HG03139 (cell line): ENCODE measurements at regions not wholly inside any gene's neighbourhood (a gene's known extent, or its start where the extent isn't known, plus 50 kb on each side); places are given as distances from the start of the nearest gene placed in this dataset.

Source experiments
- ATAC-seq: cut with Tn5 transposase; IDR thresholded peaks from one replicate; pipeline ENCODE4 v1.9.1; 2021; ENCODE audit not compliant: unreplicated experiment

DNA sequence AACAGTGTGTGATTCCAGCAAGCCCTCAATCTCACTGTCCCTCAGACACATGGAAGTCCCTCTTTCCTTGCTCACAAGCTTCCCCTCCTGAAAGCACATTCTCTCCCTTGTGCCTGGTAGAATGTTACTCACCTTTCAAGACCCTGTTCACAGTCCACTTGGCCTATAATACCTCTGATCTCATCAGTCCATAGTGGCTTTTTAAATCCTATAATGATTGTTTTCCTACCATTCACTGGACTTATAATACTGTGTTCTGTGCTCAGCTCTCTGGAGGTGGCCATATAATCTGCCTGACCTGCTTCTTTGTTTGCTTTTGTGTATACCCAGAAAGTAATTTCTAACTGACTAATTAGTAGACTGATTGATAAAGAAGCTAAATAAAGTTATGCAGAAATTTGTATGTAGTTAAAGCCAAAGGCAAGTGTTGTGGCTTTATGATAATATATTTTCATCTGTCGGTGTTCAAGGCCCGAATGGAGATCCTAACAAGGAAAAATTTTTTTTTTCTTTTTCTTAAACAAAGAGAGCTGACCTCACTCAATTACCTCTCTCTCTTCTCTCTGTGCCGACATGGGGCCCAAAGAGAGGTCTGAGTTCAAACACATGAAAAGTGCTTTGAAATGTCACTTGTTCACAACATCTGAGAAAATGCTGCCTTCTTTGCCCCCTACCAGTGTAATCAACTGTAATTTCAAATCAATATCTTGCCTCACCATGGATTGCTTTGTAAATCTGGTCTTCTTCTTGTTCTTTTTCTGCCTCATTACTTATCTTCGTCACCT, 1033.0 kb upstream of the PIK3C3 start:
- no peak for ATAC-seq

DNA sequence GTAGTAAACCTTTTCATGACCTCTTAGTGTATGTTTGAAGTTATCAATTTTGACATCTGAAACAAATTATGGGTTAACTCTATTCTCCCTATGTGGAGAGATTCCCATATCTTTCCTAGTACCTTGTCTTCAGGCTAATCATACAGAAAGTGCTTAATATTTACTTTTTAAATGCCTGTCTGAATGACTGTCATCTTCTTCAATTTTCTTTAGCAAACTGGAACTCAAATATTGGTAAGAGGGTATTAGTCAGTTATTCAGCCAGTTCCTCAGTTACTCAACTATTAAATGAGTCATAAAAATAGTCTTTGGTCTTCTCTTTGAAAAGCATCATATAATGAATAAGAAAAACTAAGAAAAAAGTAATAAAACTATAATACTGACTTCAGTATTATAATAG, 1038.0 kb upstream of the PIK3C3 start:
- no peak for ATAC-seq

DNA sequence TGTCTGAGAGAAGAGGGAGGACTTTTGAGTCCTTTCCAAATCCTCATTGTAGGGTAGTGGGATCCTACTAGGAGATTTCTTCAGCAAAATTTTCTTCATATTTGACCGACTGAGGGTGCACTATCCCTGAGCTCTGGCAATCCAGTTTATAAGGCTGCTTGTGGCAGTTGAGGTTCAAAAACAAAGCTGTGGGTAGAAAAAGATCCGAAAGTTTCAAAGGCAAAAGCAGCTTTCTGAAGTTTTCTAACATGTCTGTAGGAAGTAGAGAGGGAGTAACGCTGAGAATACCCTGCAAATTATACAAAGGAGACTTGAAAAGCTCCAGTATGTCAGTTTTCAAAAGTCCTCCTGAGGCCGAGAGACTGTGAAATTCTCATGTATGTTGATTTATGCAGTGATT, 1039.3 kb upstream of the PIK3C3 start:
- no peak for ATAC-seq

DNA sequence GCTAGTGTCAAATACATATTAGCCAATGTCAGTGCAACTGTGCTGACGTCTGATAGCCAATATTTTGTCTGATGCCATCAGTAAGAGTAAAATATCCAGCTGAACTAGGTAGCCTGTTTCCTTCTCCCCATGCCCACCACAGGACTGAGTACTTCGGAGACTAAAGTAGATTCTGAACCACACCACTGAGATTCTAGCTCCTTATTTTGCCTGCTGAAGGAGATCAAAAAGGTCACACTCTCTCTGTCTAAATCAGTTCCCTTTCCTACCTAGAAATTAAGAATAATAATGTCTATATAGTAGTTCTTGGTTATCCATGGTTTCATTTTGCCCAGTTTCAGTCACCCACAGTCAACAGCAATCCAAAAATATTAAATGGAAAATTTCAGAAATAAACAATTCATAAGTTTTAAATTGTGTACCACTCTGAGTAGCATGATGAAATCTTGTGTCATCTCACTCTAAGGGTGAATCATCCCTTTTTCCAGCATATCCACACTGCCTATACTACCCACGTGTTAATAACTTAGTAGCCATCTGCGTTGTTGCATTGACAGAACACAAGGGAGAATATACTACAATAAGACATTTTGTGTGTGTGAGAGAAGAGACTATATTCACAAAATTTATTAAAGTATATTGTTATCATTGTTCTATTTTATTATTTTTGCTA, 1043.3 kb upstream of the PIK3C3 start:
- ATAC-seq, result no peak

DNA sequence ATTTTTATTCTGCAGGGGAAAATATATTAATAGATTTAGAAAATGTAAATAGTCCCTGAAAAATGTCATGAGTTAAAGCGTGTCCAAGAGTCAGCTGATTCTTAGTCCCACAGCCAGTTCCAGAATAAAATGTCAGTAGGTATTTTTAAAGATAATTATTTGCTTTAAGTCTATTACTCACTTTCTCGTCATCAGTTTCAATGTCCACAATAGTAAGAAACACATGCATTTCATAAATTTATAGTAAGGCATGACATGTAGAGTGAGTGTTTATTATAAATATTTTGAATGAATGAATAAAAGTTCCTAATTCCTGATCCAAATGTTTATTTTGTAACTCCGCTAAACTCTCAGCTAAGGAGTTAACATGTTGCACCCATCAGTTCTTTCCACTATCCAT, 1044.0 kb upstream of the PIK3C3 start:
- no peak for ATAC-seq

DNA sequence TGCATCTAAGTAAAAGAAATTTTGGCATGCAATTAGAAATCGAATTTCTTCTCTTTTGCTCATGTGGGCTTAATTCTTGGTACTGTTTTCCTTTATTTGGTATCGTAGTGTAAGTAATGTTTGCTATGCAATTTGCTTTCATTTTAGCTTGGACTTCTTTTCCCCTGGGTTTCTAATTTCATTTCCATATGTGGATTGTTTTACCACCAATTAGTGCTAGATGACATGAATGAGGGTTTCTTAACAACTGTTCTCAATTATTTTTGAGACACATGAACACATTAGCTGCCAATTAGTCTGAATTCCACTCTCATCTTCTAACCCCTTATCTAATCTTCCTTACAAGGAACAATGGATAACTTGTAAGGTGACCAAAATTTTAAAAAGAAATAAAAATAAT, 1047.2 kb upstream of the PIK3C3 start:
- no peak for ATAC-seq

DNA sequence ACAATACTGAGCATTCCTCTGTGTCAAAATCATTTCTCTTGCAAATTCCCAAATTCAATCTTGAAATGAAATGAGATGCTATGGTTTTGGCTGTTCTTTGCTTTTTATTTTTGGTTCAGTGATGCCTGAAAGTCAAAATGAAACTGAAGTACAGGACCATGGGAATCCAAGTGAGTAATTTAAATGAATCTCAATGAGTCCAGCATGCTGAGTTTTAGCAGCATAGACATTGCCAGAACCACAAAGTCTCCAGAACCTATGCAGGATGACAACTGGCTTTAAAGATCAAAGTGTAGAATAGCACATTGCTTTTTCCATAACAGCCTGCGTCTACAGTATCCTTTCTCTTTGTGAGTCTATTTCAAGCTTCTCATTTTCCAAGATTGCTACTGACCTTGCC, 1050.7 kb upstream of the PIK3C3 start:
- no peak for ATAC-seq

DNA sequence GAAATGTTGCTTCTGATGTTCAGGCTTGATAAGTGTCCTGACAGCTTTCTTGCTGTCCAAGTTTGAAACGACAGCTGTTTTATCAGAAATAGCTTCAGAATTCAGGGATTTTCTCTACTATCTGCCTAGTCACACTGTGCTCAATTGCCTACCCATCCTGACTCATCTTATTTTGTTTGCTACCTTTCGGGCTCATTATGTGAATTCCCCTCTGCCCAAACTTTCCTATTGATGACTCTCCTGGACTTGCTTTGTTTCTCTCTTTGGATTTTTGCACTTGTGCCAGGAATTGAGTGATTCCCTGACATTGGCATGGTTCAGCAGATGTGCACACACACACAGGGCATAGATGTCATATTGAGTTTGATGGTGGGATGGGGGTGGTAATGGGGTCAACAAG, 1052.6 kb upstream of the PIK3C3 start:
- no peak for ATAC-seq

DNA sequence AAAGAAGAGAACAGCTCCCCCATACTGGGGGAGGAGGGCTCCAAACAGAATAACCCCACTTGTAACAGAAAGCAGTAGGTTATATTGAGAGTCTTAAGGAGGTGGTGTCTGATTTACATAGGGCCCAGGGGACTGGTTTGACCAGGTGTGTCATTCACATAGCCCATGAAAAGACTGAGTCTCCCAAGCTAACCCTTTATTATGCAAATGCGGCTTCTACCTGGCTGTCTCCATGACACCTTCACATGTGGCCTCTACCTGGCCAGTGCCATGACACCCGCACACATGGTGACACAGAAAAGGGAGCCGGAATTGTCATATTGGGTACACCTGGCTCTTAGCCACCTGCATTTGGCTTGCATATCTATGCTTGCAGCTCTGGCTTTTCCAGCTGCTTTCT, 1057.2 kb upstream of the PIK3C3 start:
- ATAC-seq, result no peak

DNA sequence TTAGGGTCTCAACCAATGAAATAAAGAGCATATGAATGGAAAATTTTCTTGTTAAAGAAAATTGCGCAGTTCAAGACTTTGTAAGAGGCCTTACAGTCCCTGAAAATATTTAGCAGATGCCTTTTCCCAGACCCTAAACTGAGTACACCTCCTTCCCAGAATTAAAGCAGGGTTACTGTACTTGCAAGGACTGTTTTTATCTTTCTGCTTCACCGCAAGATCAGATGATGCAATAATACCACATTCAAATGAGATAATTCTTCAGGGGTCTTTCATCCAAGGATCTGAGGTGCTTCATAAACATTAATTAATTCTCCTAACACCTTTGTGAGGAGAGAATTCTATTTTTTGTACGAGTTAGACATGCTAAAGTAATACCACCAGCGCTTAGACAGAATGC, 1071.8 kb upstream of the PIK3C3 start:
- no peak for ATAC-seq

DNA sequence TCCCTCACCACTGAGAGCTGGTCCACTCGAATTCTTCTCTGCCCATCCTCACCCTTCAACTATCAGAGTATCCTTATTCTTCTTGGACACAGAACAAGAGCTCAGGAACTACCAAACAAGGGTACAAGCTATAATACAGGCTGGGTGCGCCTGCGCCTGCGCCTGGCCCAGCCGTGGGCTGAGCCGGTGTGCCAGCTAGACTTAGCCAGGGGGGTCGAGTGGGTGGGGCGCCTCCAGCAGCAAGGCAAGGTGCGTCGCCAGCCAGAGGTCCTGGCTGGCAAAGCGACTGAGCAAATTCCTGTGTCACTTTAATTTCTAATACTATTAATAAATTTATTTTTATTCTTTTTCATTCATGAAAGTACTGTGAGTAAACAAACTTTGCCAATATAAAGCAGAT, 1072.6 kb upstream of the PIK3C3 start:
- no peak for ATAC-seq

DNA sequence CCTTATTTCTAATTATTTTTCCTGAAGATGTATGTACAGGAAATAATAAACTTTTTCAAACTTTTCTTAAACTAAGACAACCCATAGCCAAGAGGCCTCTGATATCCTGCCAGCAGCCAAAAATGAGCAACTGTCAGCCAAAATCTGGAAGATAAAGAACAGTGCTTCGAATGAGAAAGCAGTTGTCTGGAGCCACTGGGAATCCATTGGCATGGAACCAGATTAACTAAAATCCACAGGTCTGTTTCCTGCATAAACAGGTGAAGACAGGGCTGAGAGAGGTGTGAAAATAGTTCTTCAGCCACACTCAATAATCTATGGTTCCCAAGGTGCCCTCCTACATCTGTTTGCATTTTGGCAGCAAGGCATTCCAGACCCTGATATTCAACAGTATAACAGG, 1076.7 kb upstream of the PIK3C3 start:
- no peak for ATAC-seq

DNA sequence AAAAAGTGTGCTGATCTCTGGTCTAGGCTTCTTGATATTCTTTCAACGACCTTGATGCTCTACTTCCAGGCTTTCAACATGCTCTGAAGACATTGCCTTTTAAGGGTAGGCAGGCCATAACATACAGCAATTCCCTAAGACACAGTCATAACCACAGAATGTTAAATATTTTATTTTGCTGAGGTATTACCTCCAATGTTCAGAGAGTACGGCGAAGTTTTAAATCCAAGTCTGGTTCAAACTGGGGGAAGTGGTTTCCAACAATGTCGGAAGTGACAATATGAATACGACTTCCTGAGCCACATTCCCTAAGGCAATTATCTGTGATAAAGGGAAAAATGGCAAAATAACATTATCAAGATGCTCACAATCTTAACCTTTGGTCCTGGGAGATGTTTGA, 1077.9 kb upstream of the PIK3C3 start:
- ATAC-seq, result no peak

DNA sequence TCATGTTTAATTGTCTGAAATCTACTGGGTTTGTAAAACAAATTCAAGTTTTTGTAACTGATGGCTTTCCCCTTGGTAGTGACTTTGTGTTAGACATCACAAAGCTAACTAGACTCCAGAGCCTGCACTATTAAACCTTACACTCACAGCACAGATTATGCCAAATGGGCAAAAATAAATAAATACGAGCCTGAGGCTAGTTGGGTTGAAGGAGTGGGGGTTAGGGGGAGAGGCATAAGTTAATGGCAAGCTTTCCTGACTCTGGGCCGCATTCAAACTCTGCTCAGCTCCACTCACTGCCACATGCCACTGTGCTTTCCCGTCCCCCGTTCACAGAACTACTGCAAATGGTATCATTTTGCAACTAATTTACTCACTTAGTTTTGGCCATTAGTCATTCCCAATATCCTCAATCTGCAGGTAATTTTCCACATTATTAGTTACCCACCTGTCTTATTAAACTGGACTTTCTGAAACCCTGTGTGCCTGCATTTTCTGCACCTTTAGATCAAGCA, 1079.9 kb upstream of the PIK3C3 start:
- no peak for ATAC-seq

DNA sequence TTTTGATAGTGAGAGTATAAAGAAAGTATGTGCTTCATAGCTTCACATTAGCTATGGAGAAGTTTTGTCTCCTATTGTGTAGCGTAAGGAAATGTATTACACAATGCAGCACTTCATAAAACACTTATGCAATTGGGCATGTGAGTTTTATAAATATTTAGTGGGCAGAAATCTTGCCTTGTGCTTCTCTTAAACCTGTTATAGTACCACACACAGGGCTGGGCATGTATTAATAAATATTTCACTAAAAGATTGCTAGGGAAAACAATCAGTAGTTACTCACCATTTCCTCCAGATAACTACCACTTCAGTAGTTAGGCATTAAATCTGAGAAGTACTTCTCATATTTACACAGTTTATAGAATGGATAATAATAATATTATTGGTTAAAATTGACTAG, 1080.8 kb upstream of the PIK3C3 start:
- ATAC-seq, result no peak

DNA sequence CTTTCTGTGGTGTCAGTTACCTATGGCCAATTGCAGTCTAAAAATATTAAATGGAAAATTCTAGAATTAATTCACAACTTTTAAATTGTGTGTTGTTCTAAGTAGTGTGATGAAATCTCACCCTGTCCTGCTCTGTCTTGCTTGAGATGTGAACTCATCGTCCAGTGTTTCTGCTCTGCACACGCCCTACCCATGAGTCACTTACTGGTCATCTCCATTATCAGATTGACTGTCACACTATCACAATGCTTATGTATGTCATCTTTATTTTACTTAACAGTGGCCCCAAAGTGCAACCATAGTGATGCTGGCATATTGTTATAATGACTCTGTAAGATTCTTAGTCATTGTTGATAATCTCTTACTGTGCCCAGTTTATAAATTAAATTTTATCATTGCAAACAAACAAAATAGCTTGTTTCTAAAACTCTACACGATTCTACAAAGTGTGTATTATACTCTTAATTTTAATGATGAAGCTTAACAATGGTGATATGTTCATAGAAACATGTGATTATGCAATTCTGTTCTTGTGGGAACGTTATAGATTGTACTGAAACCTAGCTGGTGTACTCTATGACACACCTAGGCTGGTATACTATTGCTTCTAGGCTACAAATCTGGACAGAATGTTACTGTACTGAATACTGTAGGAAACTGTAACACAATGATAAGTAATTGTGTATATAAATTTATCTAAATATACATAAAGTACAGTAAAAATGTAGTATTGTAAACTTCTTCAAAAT, 1086.8 kb upstream of the PIK3C3 start:
- ATAC-seq, result no peak

DNA sequence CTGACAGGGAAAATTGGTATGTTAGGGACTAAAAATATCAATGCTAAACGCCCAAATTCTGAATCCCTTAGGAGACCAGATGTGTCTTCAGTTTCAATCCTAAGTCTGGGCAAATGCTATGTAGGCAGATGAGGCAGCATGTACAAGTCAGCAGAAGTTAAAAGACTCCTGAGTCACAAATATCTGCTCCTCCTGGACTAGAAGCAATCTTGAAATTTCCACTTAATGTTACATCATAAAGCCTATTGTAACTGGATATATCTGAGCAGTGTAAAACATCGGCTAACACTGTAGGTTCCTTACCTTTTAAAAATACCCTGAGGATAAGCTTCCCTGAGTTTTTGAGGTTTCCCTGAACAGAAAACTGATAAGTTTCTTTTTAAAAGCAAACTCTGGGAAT, 1087.6 kb upstream of the PIK3C3 start:
- ATAC-seq, result no peak

DNA sequence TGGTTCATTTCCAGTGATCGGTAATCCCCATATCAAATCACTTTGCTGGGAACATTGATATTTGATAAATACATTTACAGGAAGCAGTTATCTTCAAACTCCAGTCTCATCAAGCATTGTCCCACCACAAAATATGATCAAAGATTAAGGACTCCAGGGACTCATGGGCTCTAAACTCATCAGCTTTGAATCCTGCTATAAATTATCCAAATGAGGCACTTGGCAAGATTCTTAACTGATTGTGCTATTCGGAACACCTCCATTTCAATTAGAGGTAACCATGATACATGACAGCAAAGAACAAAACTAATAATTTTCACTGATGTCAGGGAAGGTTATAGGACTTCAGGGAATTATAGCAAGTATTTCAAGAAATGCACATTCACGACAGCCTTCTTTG, 1088.1 kb upstream of the PIK3C3 start:
- no peak for ATAC-seq

DNA sequence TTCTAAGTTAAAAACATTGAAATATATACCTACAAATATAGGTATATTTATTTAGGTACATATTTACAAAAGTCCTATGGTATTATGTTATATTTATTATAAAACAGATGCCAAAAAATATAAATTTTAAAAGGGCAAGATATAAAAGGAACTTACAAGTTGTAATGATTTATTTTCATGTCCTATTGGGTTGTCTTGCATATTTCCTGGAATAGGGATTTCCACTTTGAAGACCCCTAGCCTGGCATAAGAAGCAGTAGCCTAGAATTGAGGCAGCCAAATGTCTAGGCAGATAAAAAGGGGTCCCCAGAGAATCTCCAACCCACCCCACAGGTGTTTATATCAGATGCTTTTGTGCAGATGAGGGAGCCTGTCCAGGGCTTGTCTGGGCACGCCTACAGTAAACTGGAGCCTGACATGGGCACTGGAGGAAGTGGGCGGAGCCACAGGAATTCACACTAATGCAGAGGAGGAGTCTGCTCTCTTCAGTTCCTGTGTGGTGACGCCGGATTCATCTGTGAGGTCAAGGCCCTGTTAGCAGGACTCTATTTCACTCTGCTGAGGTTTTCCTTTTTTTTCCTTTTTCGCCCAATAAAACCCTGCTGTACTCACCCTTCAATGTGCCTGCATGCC, 1088.9 kb upstream of the PIK3C3 start:
- ATAC-seq, result no peak

DNA sequence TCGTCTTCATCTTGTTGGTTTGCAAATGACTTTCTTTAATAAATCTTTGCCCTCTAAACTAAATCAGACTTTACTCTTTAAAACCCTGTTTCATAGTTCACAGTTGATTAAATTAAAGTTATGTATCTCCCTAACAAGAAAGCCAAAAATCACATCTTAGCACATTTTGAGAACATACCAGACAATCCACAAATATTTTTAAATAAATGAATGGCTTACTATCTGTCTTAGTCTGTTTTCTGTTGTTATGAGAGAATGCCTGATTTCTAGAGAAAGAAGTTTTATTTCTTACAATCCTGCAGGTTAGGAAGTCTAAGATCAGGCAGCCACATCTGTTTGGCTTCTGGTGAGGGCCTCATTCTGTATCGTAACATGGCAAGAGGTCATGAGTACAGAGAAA, 1090.2 kb upstream of the PIK3C3 start:
- ATAC-seq, result no peak

DNA sequence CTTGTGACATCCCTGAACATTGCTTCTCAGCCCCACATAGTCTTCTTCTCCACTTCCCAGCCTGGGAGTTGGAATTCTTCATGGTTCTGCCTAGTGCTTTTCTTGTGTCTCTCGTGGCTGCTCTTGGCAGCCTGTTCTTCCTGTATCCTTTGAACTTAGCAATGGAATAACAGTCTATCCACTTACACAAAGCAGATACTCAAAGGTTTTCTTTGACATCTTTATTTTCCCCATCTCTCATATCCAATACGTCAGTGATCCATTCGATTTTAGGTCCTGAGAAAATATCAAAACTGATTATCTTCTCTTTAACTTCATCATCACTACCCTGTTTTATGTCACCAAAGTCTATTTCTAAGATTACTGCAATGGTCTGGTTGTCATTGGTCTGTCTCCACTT, 1091.2 kb upstream of the PIK3C3 start:
- no peak for ATAC-seq
